Panc1 (cell line): ENCODE measurements at regions not wholly inside any gene's neighbourhood (a gene's known extent, or its start where the extent isn't known, plus 50 kb on each side); places are given as distances from the start of the nearest gene placed in this dataset.

ENCODE experiments used
- ATAC-seq: fragments of 200-7000 bp; cut with Tn5 transposase; 2 replicates; pipeline ENCODE4 v1.9.1; 2020; ENCODE audit warnings: mild to moderate bottlenecking, moderate library complexity
- BruUV-seq: library from RNA; stranded (reverse); fragments of 400-500 nt; replicated peaks from 2 replicates; lab custom pipeline; 2021; lab: Mats Ljungman, UMichigan
- CTCF ChIA-PET: fragments of 300-600 bp; sonication (Branson Sonifier 250); formaldehyde crosslinking; loops from one replicate; lab custom pipeline; 2022; ENCODE audit warnings: antibody characterized with exemption; lab: Charles Lee
- POLR2A ChIA-PET: fragments of 300-600 bp; sonication (Branson Sonifier 250); formaldehyde crosslinking; loops from one replicate; lab custom pipeline; 2022; ENCODE audit warnings: antibody characterized with exemption; lab: Charles Lee
- DNase-seq: peaks from one replicate; pipeline ENCODE4 v3.0.0-alpha.2; 2010; ENCODE audit warnings: low read depth, low spot score
- H3K27ac ChIP-seq: 2 replicates; pipeline ENCODE4 v1.5.1; 2011; ENCODE audit warnings: mild to moderate bottlenecking, low read length, inconsistent platforms
- H3K27me3 ChIP-seq: fragments of 200-500 bp; sonication (Bioruptor generic); 2 replicates; pipeline ENCODE4 v1.6.0; 2014; ENCODE audit warnings: low read length, inconsistent platforms; ENCODE audit not compliant: control insufficient read depth, insufficient read depth
- H3K36me3 ChIP-seq: fragments of 200-500 bp; sonication (Bioruptor generic); 2 replicates; pipeline ENCODE4 v1.5.1; 2014; ENCODE audit warnings: inconsistent platforms, mild to moderate bottlenecking, low read length, moderate library complexity; ENCODE audit not compliant: control insufficient read depth, insufficient read depth
- H3K4me1 ChIP-seq: 2 replicates; pipeline ENCODE4 v1.5.1; 2011; ENCODE audit warnings: inconsistent platforms, mild to moderate bottlenecking, low read length, moderate library complexity; ENCODE audit not compliant: control insufficient read depth, insufficient read depth
- H3K4me3 ChIP-seq, 2 experiments: 2 replicates each; pipeline ENCODE4 v1.5.1; 2011 to 2012; ENCODE audit warnings: low read depth in 2 of 2, low read length in 2 of 2, mild to moderate bottlenecking in 2 of 2, inconsistent platforms in 1 of 2, moderate library complexity in 1 of 2
- H3K9me3 ChIP-seq: fragments of 200-500 bp; sonication (Bioruptor generic); 2 replicates; pipeline ENCODE4 v1.5.1; 2014; ENCODE audit warnings: low read depth, mild to moderate bottlenecking, inconsistent platforms, low read length, moderate library complexity; ENCODE audit not compliant: control insufficient read depth, insufficient read depth
- POLR2AphosphoS5 ChIP-seq: IDR thresholded peaks from 2 replicates; pipeline ENCODE4 v1.6.1; 2012; ENCODE audit warnings: mild to moderate bottlenecking, low read depth, low read length, moderate library complexity
- SIN3A ChIP-seq: IDR thresholded peaks from 2 replicates; pipeline ENCODE4 v1.6.1; 2012; ENCODE audit warnings: low read depth, mild to moderate bottlenecking, low read length, moderate library complexity, borderline replicate concordance; ENCODE audit not compliant: insufficient read depth
- TCF7L2 ChIP-seq: IDR thresholded peaks from 2 replicates; pipeline ENCODE4 v1.6.1; 2011; ENCODE audit warnings: mild to moderate bottlenecking, low read depth, low read length, inconsistent platforms
- in situ Hi-C: cut with HindIII; loops from 2 replicates; pipeline ENCODE4 v1.10.0; 2016; ENCODE audit warnings: low sequenced_read_pairs, low pct_unique_long_range_greater_than_20kb
- intact Hi-C: fragments of 100-400 bp; cut with micrococcal nuclease; formaldehyde crosslinking; loops from one replicate; pipeline ENCODE4 v1.10.0; 2022; ENCODE audit not compliant: unreplicated experiment
- TF ChIP-seq, protein P1 (sequence below): fragments of 450-650 bp; IDR thresholded peaks from 2 replicates; pipeline ENCODE4 v1.5.1; 2017; ENCODE audit warnings: mild to moderate bottlenecking
- TF ChIP-seq, protein P2 (sequence below), 2 experiments: IDR thresholded peaks; 2 replicates each; pipeline ENCODE4 v1.6.1; 2011 to 2012; ENCODE audit warnings: low read depth in 2 of 2, control low read depth in 1 of 2, low read length in 1 of 2, mild to moderate bottlenecking in 1 of 2, moderate library complexity in 1 of 2; ENCODE audit not compliant: insufficient read depth in 1 of 2

DNA sequence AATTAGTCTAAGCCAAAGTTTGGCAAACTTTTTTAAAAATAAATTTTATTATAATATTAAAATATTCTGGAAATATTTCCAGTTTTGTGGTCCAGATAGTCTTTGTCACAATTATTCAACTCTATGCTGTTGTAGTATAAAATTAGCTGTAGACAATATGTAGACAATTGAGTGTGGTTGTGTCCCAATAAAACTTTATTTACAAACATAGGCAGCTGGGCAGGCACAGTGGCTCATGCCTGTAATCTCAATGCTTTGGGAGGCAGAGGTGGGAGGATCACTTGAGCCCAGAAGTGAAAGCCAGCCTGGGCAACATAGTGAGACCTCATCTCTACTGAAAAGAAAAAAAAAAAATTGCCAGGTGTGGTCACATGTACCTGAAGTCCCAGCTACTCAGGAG, 150.5 kb upstream of the EPB41L4A start:
- CTCF ChIA-PET, result no interaction called here
- TF ChIP-seq, protein P1, sequence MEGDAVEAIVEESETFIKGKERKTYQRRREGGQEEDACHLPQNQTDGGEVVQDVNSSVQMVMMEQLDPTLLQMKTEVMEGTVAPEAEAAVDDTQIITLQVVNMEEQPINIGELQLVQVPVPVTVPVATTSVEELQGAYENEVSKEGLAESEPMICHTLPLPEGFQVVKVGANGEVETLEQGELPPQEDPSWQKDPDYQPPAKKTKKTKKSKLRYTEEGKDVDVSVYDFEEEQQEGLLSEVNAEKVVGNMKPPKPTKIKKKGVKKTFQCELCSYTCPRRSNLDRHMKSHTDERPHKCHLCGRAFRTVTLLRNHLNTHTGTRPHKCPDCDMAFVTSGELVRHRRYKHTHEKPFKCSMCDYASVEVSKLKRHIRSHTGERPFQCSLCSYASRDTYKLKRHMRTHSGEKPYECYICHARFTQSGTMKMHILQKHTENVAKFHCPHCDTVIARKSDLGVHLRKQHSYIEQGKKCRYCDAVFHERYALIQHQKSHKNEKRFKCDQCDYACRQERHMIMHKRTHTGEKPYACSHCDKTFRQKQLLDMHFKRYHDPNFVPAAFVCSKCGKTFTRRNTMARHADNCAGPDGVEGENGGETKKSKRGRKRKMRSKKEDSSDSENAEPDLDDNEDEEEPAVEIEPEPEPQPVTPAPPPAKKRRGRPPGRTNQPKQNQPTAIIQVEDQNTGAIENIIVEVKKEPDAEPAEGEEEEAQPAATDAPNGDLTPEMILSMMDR, result no peak
- TF ChIP-seq, protein P2, sequence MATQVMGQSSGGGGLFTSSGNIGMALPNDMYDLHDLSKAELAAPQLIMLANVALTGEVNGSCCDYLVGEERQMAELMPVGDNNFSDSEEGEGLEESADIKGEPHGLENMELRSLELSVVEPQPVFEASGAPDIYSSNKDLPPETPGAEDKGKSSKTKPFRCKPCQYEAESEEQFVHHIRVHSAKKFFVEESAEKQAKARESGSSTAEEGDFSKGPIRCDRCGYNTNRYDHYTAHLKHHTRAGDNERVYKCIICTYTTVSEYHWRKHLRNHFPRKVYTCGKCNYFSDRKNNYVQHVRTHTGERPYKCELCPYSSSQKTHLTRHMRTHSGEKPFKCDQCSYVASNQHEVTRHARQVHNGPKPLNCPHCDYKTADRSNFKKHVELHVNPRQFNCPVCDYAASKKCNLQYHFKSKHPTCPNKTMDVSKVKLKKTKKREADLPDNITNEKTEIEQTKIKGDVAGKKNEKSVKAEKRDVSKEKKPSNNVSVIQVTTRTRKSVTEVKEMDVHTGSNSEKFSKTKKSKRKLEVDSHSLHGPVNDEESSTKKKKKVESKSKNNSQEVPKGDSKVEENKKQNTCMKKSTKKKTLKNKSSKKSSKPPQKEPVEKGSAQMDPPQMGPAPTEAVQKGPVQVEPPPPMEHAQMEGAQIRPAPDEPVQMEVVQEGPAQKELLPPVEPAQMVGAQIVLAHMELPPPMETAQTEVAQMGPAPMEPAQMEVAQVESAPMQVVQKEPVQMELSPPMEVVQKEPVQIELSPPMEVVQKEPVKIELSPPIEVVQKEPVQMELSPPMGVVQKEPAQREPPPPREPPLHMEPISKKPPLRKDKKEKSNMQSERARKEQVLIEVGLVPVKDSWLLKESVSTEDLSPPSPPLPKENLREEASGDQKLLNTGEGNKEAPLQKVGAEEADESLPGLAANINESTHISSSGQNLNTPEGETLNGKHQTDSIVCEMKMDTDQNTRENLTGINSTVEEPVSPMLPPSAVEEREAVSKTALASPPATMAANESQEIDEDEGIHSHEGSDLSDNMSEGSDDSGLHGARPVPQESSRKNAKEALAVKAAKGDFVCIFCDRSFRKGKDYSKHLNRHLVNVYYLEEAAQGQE (IDR thresholded peaks at IDR 0.05; ENCODE audit: insufficient read depth in 1 of 2, low read depth in 2 of 2, low read length in 1 of 2), result no peak
- no peak for TF ChIP-seq SIN3A
- no peak for TF ChIP-seq TCF7L2
- TF ChIP-seq POLR2AphosphoS5, result no peak
- intact Hi-C loops (no loop called here), in situ Hi-C loops (no loop called here)
- POLR2A ChIA-PET, result no interaction called here
- H3K4me1 ChIP-seq, result no peaks in the 10 kb centered on the region
- no peak for DNase-seq
- no peak overlapping the region for H3K27ac ChIP-seq
- no peaks in the 10 kb centered on the region for H3K9me3 ChIP-seq
- BruUV-seq, result no TSS peak
- no peak overlapping the region for H3K4me3 ChIP-seq
- no peak for ATAC-seq
- H3K36me3 ChIP-seq, result no peaks in the 10 kb centered on the region
- H3K27me3 ChIP-seq, result no peaks in the 10 kb centered on the region; the same call in 1 of the 2 replicates

DNA sequence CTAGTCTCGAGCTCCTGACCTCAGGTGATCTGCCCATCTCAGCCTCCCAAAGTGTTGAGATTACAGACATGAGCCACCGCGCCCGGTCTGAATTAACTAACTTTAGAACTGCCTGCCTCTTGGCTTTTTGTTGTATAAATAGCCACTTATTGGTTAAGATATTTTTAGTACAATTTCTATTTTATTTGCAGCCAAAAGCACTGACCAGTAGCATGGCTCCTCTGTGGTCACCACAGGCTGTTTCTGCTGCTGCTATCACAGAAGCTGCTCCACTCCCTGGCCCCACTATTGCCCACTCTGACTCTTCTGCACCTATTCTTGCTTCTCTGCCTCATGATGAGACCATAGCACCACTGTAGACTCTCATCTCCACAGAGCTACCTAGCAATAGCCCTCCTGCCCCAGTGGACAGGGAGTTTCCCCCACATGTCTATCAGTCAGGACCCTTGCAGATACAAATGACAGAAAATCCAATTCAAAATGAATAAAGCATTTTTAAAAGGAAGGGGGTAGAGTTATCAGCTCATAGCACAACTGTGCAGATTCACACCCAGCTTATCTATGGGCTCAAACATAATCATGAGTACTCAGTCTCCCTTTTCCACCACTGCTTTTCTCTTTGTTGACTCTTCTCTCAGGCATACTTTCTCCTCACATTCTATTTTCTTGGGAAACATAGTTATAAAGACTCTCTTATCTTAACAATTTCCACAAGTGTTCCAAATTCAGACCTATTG, 151.8 kb upstream of the EPB41L4A start:
- Histone ChIP-seq H3K36me3 (no peaks in the 10 kb centered on the region), H3K4me3 (no peak overlapping the region), H3K27ac (no peak overlapping the region), H3K4me1 (no peaks in the 10 kb centered on the region), H3K9me3 (no peaks in the 10 kb centered on the region), H3K27me3 (peaks cover 2% of the 10 kb centered on the region; the same call in 1 of the 2 replicates)
- ChIA-PET CTCF (no interaction called here), POLR2A (no interaction called here)
- no peak for DNase-seq
- in situ Hi-C loops (no loop called here), intact Hi-C loops (no loop called here)
- TF ChIP-seq, protein P1, result no peak
- no peak for TF ChIP-seq TCF7L2
- no peak for TF ChIP-seq SIN3A
- TF ChIP-seq POLR2AphosphoS5, result no peak
- TF ChIP-seq, protein P2 (IDR thresholded peaks at IDR 0.05; ENCODE audit: insufficient read depth in 1 of 2, low read depth in 2 of 2, low read length in 1 of 2), result no peak
- BruUV-seq, result no TSS peak
- ATAC-seq, result no peak
